Natural killer cell treated with Interleukin-12 subunit alpha and Interleukin-12 subunit beta and Interleukin-15 and Interleukin-18, amount 100 ng/mL, for 72 hours (primary cell): ENCODE measurements at regions not wholly inside any gene's neighbourhood (a gene's known extent, or its start where the extent isn't known, plus 50 kb on each side); places are given as distances from the start of the nearest gene placed in this dataset.
A peak's percentile ranks its signal among the peaks of the same experiment; 100 is the strongest.
"Not testable (repeated sequence)": the region's sequence is repeated elsewhere in the genome, so short reads cannot be mapped to it uniquely, and the experiment has no call there.

ENCODE experiments used
- ATAC-seq, 2 donors: fragments of 150-1000 bp; cut with Tn5 transposase in 1 of 2; sonication (Bioruptor Pico), chemical (Tn5 transposase) in 1 of 2; 2 replicates each; pipeline ENCODE4 v1.10.0; 2021
- DNase-seq: peaks from one replicate; pipeline ENCODE4 v3.0.0; 2022; ENCODE audit warnings: low spot score
- H3K27ac Mint-ChIP-seq, 2 donors: 1 replicate in 1 of 2; 2 replicates in 1 of 2; pipeline ENCODE4 v1.8.0; 2022; ENCODE audit warnings: mixed read lengths in 2 of 2, mild to moderate bottlenecking in 1 of 2, moderate library complexity in 1 of 2
- H3K27me3 Mint-ChIP-seq, 2 donors: 1 replicate in 1 of 2; 2 replicates in 1 of 2; pipeline ENCODE4 v1.8.0; 2022; ENCODE audit warnings: mixed read lengths in 2 of 2
- H3K36me3 Mint-ChIP-seq: one replicate; pipeline ENCODE4 v1.8.0; 2022; ENCODE audit warnings: mixed read lengths
- H3K4me1 Mint-ChIP-seq, 2 donors: 1 replicate in 1 of 2; 2 replicates in 1 of 2; pipeline ENCODE4 v1.8.0; 2022; ENCODE audit warnings: low read depth in 2 of 2, mixed read lengths in 2 of 2, mild to moderate bottlenecking in 1 of 2
- H3K4me3 Mint-ChIP-seq: one replicate; pipeline ENCODE4 v1.8.0; 2022; ENCODE audit warnings: mixed read lengths
- H3K9me3 Mint-ChIP-seq: 2 replicates; pipeline ENCODE4 v1.8.0; 2022; ENCODE audit warnings: mixed read lengths

DNA sequence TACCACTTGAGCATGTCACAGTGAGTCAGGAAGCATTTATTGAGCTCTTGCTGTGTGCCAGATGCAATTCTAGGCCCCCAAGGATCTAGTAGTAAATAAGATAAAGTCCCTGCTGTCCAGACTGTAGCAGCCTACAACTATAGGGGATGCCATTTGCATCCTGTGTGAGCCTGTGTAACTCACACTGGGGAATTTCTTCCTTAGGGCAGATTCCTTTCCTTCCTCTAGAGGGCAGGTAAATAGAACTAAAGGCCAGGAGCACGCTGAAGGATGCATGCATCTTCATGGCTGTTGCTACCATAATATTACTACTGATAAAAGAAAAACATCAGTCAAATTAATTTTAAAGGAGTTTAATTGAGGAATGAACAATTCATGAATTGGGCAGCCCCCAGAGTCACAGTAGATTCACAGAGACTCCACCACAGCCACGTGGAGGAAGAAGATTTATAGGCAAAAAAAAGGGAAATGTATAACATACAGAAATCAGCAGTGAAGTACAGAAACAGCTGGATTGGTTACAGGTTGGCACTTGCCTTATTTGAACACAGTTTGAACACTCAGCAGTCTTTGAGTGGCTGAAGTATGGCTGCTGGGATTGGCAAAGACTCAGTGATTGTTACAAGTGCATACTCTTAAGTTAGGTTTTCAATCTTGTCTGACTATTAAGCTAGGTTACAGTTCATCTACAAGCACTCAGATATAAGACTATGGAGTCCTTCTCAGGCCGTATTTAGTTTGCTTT lies 98.9 kb downstream of the ACTL7B start:
- Mint-ChIP-seq H3K9me3 (peaks cover 9% of the 10 kb centered on the region), H3K27me3 (peaks cover 13 to 18% of the 10 kb centered on the region in 2 donors), H3K4me1 (no peaks in the 10 kb centered on the region), H3K27ac (no peak overlapping the region), H3K36me3 (peaks cover 5% of the 10 kb centered on the region), H3K4me3 (no peak overlapping the region)
- DNase-seq (no peak), ATAC-seq (no peak)

GRCh38 chr9:108755979-108756378 lies 99.8 kb downstream of the ACTL7B start:
- Mint-ChIP-seq H3K27me3 (peaks cover 13 to 19% of the 10 kb centered on the region in 2 donors), H3K36me3 (peaks cover 5% of the 10 kb centered on the region), H3K4me1 (no peaks in the 10 kb centered on the region), H3K27ac (no peak overlapping the region), H3K9me3 (peaks cover 9% of the 10 kb centered on the region), H3K4me3 (no peak overlapping the region)
- DNase-seq (no peak), ATAC-seq (no peak)

- Mint-ChIP-seq H3K9me3 (peaks cover 9% of the 10 kb centered on the region), H3K4me3 (no peak overlapping the region), H3K27ac (no peak overlapping the region), H3K4me1 (no peaks in the 10 kb centered on the region), H3K36me3 (peaks cover 5% of the 10 kb centered on the region), H3K27me3 (peaks cover 9 to 19% of the 10 kb centered on the region in 2 donors)
- ATAC-seq (no peak), DNase-seq (no peak)
Measured at GRCh38 chr9:108751369-108751768, 104.4 kb downstream of the ACTL7B start.

- Mint-ChIP-seq H3K9me3 (peaks cover 9% of the 10 kb centered on the region), H3K4me3 (no peak overlapping the region), H3K27ac (no peak overlapping the region), H3K36me3 (peaks cover 5% of the 10 kb centered on the region), H3K27me3 (peaks cover 9 to 19% of the 10 kb centered on the region in 2 donors), H3K4me1 (no peaks in the 10 kb centered on the region)
- no peak for ATAC-seq
- no peak for DNase-seq
Measured at GRCh38 chr9:108750661-108751215, 105.0 kb downstream of the ACTL7B start.

DNA sequence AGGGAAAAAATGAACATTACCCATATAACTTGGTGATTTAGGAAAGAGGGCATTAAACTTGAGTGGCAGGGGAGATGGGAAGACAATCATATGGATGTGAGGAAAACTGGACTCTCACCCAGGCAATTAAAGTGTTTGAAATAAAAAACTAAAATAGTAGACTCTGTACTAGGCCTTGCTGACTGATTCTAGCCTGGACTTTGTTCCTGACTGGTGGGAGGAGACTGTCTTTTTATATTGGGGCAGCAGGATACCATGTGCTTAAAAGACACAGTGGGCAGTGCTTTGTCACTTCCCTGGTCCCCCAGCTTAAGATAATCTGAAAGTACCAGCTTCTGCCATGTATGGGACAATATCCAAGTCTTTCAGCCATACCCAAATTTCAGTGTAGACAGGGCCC lies 107.0 kb downstream of the ACTL7B start:
- Mint-ChIP-seq H3K4me1 (no peaks in the 10 kb centered on the region), H3K27me3 (peaks cover 5 to 12% of the 10 kb centered on the region in 2 donors), H3K9me3 (peaks cover 5% of the 10 kb centered on the region), H3K4me3 (no peak overlapping the region), H3K36me3 (peaks cover 5% of the 10 kb centered on the region), H3K27ac (no peak overlapping the region)
- ATAC-seq (no peak), DNase-seq (no peak)

DNA sequence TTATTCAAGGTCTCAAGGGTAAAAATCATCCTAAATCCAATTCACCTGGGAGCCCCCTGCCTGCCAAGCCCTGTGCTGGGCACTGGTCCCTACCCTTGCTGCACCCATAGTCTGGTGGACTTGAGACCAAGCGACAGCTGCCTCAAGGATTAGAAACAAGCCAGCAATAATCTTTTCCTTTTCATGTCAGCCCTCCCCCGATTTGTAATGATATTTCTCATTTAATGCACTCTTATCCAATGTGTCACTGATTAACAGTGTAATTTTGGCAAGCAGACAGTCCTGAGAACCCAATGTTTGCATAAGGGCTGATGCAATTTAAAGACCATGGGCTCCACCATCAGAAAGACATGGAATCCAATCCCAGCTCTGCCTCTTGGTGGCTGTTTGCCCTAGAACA lies 108.9 kb downstream of the ACTL7B start:
- Mint-ChIP-seq H3K4me1 (no peaks in the 10 kb centered on the region), H3K36me3 (no peaks in the 10 kb centered on the region), H3K27me3 (no peaks in the 10 kb centered on the region), H3K9me3 (no peaks in the 10 kb centered on the region), H3K27ac (no peak overlapping the region), H3K4me3 (no peak overlapping the region)
- ATAC-seq: no peak
- DNase-seq: no peak

- H3K4me3 Mint-ChIP-seq: no peak overlapping the region
- no peak for ATAC-seq
Measured at GRCh38 chr9:108746001-108746400, 109.8 kb downstream of the ACTL7B start.

GRCh38 chr9:108744641-108745040 lies 111.1 kb downstream of the ACTL7B start:
- no peak for ATAC-seq
- no peak for DNase-seq
- no peaks in the 10 kb centered on the region for H3K27me3 Mint-ChIP-seq
- H3K36me3 Mint-ChIP-seq: no peaks in the 10 kb centered on the region
- H3K4me1 Mint-ChIP-seq: no peaks in the 10 kb centered on the region
- H3K27ac Mint-ChIP-seq: no peak overlapping the region
- no peak overlapping the region for H3K4me3 Mint-ChIP-seq
- H3K9me3 Mint-ChIP-seq: no peaks in the 10 kb centered on the region

More at GRCh38 chr9:108746001-108746400, 109.8 kb downstream of the ACTL7B start:
- no peak for DNase-seq
- Mint-ChIP-seq H3K9me3 (no peaks in the 10 kb centered on the region), H3K36me3 (no peaks in the 10 kb centered on the region), H3K4me1 (no peaks in the 10 kb centered on the region), H3K27ac (no peak overlapping the region), H3K27me3 (no peaks in the 10 kb centered on the region)

- ATAC-seq (peak in 1 of 2 donors; percentile 43), DNase-seq (no peak)
- Mint-ChIP-seq H3K4me1 (no peaks in the 10 kb centered on the region), H3K27me3 (no peaks in the 10 kb centered on the region), H3K36me3 (no peaks in the 10 kb centered on the region), H3K27ac (no peak overlapping the region), H3K4me3 (no peak overlapping the region), H3K9me3 (no peaks in the 10 kb centered on the region)
Measured at GRCh38 chr9:108743901-108744371, 111.8 kb downstream of the ACTL7B start.

GRCh38 chr9:108743416-108743815 lies 112.4 kb downstream of the ACTL7B start:
- Mint-ChIP-seq H3K4me1 (no peaks in the 10 kb centered on the region), H3K9me3 (no peaks in the 10 kb centered on the region), H3K4me3 (no peak overlapping the region), H3K27me3 (no peaks in the 10 kb centered on the region), H3K27ac (no peak overlapping the region), H3K36me3 (no peaks in the 10 kb centered on the region)
- ATAC-seq: no peak
- DNase-seq: no peak

- Mint-ChIP-seq H3K27me3 (no peaks in the 10 kb centered on the region), H3K36me3 (no peaks in the 10 kb centered on the region), H3K4me3 (no peak overlapping the region), H3K4me1 (no peaks in the 10 kb centered on the region), H3K27ac (no peak overlapping the region), H3K9me3 (no peaks in the 10 kb centered on the region)
- DNase-seq (no peak), ATAC-seq (no peak)
Measured at GRCh38 chr9:108742191-108742590, 113.6 kb downstream of the ACTL7B start.

GRCh38 chr9:108731292-108731691 lies 124.5 kb downstream of the ACTL7B start:
- not testable (repeated sequence) for DNase-seq, H3K36me3 Mint-ChIP-seq, H3K9me3 Mint-ChIP-seq, H3K27ac Mint-ChIP-seq, ATAC-seq, H3K4me1 Mint-ChIP-seq, H3K27me3 Mint-ChIP-seq, H3K4me3 Mint-ChIP-seq

DNA sequence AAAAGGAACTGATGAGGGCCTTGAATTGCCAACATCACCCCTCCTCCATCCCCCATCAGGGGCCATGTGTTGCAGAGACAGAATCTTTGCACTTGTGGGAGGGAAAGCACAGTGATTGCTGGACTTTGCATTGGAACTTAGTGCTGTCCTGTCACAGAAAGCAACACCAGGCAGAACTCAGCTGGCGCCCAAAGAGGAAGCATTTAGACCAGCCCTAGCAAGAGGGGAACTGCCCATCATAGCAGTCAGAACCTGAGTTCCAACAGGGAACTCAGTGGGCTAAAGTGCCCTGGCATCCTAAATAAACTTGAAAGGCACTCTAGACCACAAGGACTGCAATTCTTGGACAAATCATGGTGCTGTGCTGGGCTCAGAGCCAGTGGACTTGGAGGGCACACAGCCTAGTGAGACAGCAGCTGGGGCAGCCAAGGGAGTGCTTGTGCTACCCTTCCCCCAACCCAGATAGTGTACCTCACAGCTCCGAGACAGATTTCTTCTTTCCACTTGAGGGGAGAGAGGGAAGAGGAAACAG lies 128.1 kb downstream of the ACTL7B start:
- no peak overlapping the region for H3K27ac Mint-ChIP-seq
- H3K4me1 Mint-ChIP-seq: no peaks in the 10 kb centered on the region
- no peaks in the 10 kb centered on the region for H3K9me3 Mint-ChIP-seq
- no peaks in the 10 kb centered on the region for H3K36me3 Mint-ChIP-seq
- ATAC-seq (no peak), DNase-seq (no peak)
- H3K27me3 Mint-ChIP-seq: peaks cover 0 to 16% of the 10 kb centered on the region in 2 donors
- no peak overlapping the region for H3K4me3 Mint-ChIP-seq

- no peaks in the 10 kb centered on the region for H3K36me3 Mint-ChIP-seq
- ATAC-seq (no peak), DNase-seq (no peak)
- peaks cover 0 to 16% of the 10 kb centered on the region in 2 donors for H3K27me3 Mint-ChIP-seq
- H3K4me3 Mint-ChIP-seq: no peak overlapping the region
- H3K9me3 Mint-ChIP-seq: no peaks in the 10 kb centered on the region
- H3K27ac Mint-ChIP-seq: no peak overlapping the region
- no peaks in the 10 kb centered on the region for H3K4me1 Mint-ChIP-seq
Measured at GRCh38 chr9:108724652-108725051, 131.1 kb downstream of the ACTL7B start.
